Vagina (tissue), 2 donors: ENCODE measurements at regions not wholly inside any gene's neighbourhood (a gene's known extent, or its start where the extent isn't known, plus 50 kb on each side); places are given as distances from the start of the nearest gene placed in this dataset.
"Not testable (repeated sequence)": the region's sequence is repeated elsewhere in the genome, so short reads cannot be mapped to it uniquely, and the experiment has no call there.

Source experiments
- DNase-seq, 2 donors: peaks; one replicate each; pipeline ENCODE4 v3.0.0-alpha.2; 2017; ENCODE audit errors: extremely low spot score in 2 of 2
- H3K27ac ChIP-seq: fragments of 200-600 bp; sonication (generic); one replicate; pipeline ENCODE4 v1.5.1; 2019
- H3K27me3 ChIP-seq: fragments of 200-600 bp; sonication (generic); one replicate; pipeline ENCODE4 v1.5.1; 2019
- H3K36me3 ChIP-seq, 2 donors: fragments of 200-600 bp; sonication (generic); one replicate each; pipeline ENCODE4 v1.5.1; 2017 to 2019
- H3K4me1 ChIP-seq: fragments of 200-600 bp; sonication (generic); one replicate; pipeline ENCODE4 v1.5.1; 2019
- H3K4me3 ChIP-seq, 2 donors: fragments of 200-600 bp; sonication (generic); 1 replicate in 1 of 2; 2 replicates in 1 of 2; pipeline ENCODE4 v1.5.1; 2016 to 2019
- H3K9me3 ChIP-seq: fragments of 200-600 bp; sonication (generic); one replicate; pipeline ENCODE4 v1.5.1; 2019
- CTCF ChIP-seq, 3 experiments: fragments of 450-650 bp in 2 of 3; fragments of 200-600 bp in 1 of 3; sonication (generic) in 1 of 3; IDR thresholded peaks; one replicate each; pipeline ENCODE4 v1.5.1; 2017 to 2019; ENCODE audit warnings: antibody characterized with exemption in 3 of 3, mild to moderate bottlenecking in 2 of 3, moderate library complexity in 2 of 3
- POLR2A ChIP-seq, 2 donors: fragments of 450-650 bp; IDR thresholded peaks; one replicate each; pipeline ENCODE4 v1.6.1; 2017; ENCODE audit warnings: antibody characterized with exemption in 2 of 2, mild to moderate bottlenecking in 2 of 2, moderate library complexity in 2 of 2
- POLR2AphosphoS5 ChIP-seq, 2 donors: sonication (generic); formaldehyde crosslinking; IDR thresholded peaks; one replicate each; pipeline ENCODE4 v1.9.0; 2017; ENCODE audit warnings: antibody characterized with exemption in 2 of 2, mild to moderate bottlenecking in 2 of 2, low read depth in 1 of 2; ENCODE audit not compliant: insufficient read depth in 1 of 2
- intact Hi-C: fragments of 100-400 bp; cut with DNase I; formaldehyde crosslinking; loops from one replicate; pipeline ENCODE4 v1.15.1; 2023

- no peak for DNase-seq
- intact Hi-C loops, result no loop called here
- TF ChIP-seq POLR2AphosphoS5 (IDR thresholded peaks at IDR 0.05; ENCODE audit: insufficient read depth in 1 of 2, low read depth in 1 of 2) (no peak), CTCF (IDR thresholded peaks at IDR 0.05) (no peak), POLR2A (IDR thresholded peaks at IDR 0.05) (no peak)
Observed at GRCh38 chr4:3911252-3911856, 145.2 kb downstream of the ADRA2C start.

GRCh38 chr4:3914511-3914910 is 148.3 kb downstream of the ADRA2C start:
- H3K4me1 ChIP-seq, intact Hi-C loops, H3K4me3 ChIP-seq, H3K27me3 ChIP-seq, DNase-seq, H3K36me3 ChIP-seq, H3K9me3 ChIP-seq: not testable (repeated sequence)
- TF ChIP-seq POLR2AphosphoS5 (IDR thresholded peaks at IDR 0.05; ENCODE audit: insufficient read depth in 1 of 2, low read depth in 1 of 2), result peak in 1 of 2 donors; percentile 58
- peak overlapping the region; percentile 84 for H3K27ac ChIP-seq

More at GRCh38 chr4:3911252-3911856, 145.2 kb downstream of the ADRA2C start:
- no peaks in the 10 kb centered on the region for H3K36me3 ChIP-seq
- no peaks in the 10 kb centered on the region for H3K9me3 ChIP-seq
- no peak overlapping the region for H3K4me3 ChIP-seq
- H3K27ac ChIP-seq, result no peak overlapping the region
- H3K4me1 ChIP-seq, result no peaks in the 10 kb centered on the region
- H3K27me3 ChIP-seq, result no peaks in the 10 kb centered on the region

- intact Hi-C loops, H3K4me1 ChIP-seq, DNase-seq, H3K36me3 ChIP-seq, H3K4me3 ChIP-seq, H3K27me3 ChIP-seq, H3K9me3 ChIP-seq: not testable (repeated sequence)
- peak overlapping the region; percentile 59 for H3K27ac ChIP-seq
Observed at GRCh38 chr4:3919509-3919908, 153.3 kb downstream of the ADRA2C start.

GRCh38 chr4:3921902-3922301 is 155.7 kb downstream of the ADRA2C start:
- H3K27me3 ChIP-seq, intact Hi-C loops, H3K27ac ChIP-seq, H3K36me3 ChIP-seq, H3K4me1 ChIP-seq, DNase-seq, H3K9me3 ChIP-seq, H3K4me3 ChIP-seq: not testable (repeated sequence)

GRCh38 chr4:3925841-3926240 is 159.7 kb downstream of the ADRA2C start:
- H3K4me3 ChIP-seq, H3K36me3 ChIP-seq, H3K27me3 ChIP-seq, H3K27ac ChIP-seq, H3K9me3 ChIP-seq, intact Hi-C loops, DNase-seq, H3K4me1 ChIP-seq: not testable (repeated sequence)

DNA sequence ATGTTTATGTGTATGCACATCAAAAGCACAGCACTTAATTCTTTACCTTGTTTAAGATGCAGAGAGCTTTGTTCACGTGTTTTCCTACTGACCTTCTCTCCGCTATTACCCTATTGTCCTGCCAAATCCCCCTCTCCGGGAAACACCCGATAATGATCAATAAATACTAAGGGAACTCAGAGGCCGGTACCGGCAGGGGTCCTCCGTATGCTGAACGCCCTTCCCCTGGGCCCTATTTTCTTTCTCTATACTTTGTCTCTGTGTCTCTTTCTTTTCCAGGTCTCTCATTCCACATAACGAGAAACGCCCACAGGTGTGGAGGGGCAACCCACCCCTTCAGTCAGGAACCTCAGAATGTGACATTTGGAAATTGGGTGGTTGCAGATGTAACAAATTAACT is 160.1 kb downstream of the ADRA2C start:
- H3K27ac ChIP-seq, H3K9me3 ChIP-seq, H3K27me3 ChIP-seq, H3K4me3 ChIP-seq, intact Hi-C loops, H3K4me1 ChIP-seq, DNase-seq, H3K36me3 ChIP-seq: not testable (repeated sequence)

GRCh38 chr4:3926969-3927755 is 161.0 kb downstream of the ADRA2C start:
- H3K4me3 ChIP-seq, intact Hi-C loops, H3K9me3 ChIP-seq, H3K36me3 ChIP-seq, DNase-seq, H3K4me1 ChIP-seq, H3K27ac ChIP-seq, H3K27me3 ChIP-seq: not testable (repeated sequence)

- H3K4me3 ChIP-seq, H3K36me3 ChIP-seq, H3K4me1 ChIP-seq, intact Hi-C loops, H3K9me3 ChIP-seq, H3K27me3 ChIP-seq, H3K27ac ChIP-seq, DNase-seq: not testable (repeated sequence)
Observed at GRCh38 chr4:3929431-3929830, 163.2 kb downstream of the ADRA2C start.

- H3K27ac ChIP-seq, H3K4me1 ChIP-seq, DNase-seq, H3K27me3 ChIP-seq, intact Hi-C loops, H3K36me3 ChIP-seq, H3K4me3 ChIP-seq, H3K9me3 ChIP-seq: not testable (repeated sequence)
Observed at GRCh38 chr4:3932734-3933133, 166.5 kb downstream of the ADRA2C start.

DNA sequence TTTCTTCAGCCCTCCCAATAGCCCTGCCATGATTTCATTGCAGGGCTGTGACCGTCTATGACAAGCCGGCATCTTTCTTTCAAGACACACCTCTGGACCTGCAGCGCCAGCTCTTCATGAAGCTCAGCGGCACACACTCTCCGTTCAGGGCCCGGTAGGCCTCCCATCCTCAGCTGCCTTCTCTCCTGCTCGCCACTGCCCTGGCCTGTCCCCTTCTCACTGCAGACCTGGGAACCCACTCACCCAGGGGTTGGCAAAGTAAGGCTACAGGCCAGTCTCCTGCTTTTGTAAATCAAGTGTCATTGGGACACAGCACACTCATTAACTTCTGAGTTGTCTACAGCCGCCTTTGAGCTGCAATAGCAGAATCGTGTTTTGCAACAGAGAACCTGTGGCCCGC is 169.2 kb downstream of the ADRA2C start:
- not testable (repeated sequence) for H3K27me3 ChIP-seq

More for the DNA sequence above, 169.2 kb downstream of the ADRA2C start:
- intact Hi-C loops, H3K9me3 ChIP-seq, H3K36me3 ChIP-seq, DNase-seq, H3K27ac ChIP-seq, H3K4me3 ChIP-seq, H3K4me1 ChIP-seq: not testable (repeated sequence)
